Effector CD4-positive, alpha-beta T cell (primary cell): ENCODE measurements at regions not wholly inside any gene's neighbourhood (a gene's known extent, or its start where the extent isn't known, plus 50 kb on each side); places are given as distances from the start of the nearest gene placed in this dataset.
"Not testable (repeated sequence)": the region's sequence is repeated elsewhere in the genome, so short reads cannot be mapped to it uniquely, and the experiment has no call there.

Experiments used
- DNase-seq: peaks from one replicate; pipeline ENCODE4 v3.0.0-alpha.2; 2020

- DNase-seq: no peak
Observed at GRCh38 chr22:48082284-48082683, 1319.8 kb downstream of the TBC1D22A start.

GRCh38 chr22:48081281-48081680, 1318.8 kb downstream of the TBC1D22A start:
- DNase-seq: no peak

- no peak for DNase-seq
Observed at GRCh38 chr22:48080316-48081165, 1318.1 kb downstream of the TBC1D22A start.

GRCh38 chr22:48079505-48080290, 1317.2 kb downstream of the TBC1D22A start:
- no peak for DNase-seq

GRCh38 chr22:48078825-48079224, 1316.4 kb downstream of the TBC1D22A start:
- DNase-seq: no peak

DNA sequence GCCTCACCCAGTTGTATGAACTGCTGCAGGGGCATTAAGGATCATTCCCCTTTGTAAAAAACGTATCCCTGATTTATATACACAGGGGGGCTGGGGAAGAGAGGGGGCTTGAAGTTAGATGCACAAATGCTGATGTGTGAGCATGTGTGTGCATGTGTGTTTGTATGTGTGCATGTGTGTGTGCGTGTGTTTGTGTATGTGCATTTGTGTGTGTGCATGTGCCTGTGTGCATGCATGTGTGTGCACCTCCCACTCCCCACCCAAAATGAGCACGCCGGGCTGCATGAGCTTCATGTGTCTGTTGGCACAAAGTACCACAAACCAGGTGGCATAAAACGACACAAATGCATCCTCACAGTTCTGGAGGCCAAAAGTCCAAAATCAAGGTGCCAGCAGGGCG, 1315.2 kb downstream of the TBC1D22A start:
- DNase-seq: no peak

DNA sequence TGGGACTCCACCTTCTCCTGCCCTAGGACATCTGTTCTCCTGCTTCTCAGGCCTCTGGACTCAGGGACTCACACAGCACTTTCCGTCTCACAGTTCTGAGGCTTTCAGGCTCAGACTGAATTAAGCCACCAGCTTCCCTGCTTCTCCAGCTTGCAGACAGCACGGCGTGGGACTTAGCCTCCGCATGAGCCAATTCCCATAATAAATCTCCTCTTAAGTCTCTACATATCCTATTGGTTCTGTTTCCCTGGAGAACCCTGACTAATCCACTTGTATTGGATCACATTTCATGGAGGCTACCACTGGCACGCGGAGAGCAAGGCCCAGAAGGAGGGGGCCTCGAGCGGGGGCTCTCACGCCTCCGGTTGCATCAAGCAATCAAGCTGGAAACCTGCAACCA, 1313.6 kb downstream of the TBC1D22A start:
- DNase-seq: no peak

- no peak for DNase-seq
Observed at GRCh38 chr22:48075604-48076003, 1313.2 kb downstream of the TBC1D22A start.

- DNase-seq: no peak
Observed at GRCh38 chr22:48072777-48073176, 1310.3 kb downstream of the TBC1D22A start.

DNA sequence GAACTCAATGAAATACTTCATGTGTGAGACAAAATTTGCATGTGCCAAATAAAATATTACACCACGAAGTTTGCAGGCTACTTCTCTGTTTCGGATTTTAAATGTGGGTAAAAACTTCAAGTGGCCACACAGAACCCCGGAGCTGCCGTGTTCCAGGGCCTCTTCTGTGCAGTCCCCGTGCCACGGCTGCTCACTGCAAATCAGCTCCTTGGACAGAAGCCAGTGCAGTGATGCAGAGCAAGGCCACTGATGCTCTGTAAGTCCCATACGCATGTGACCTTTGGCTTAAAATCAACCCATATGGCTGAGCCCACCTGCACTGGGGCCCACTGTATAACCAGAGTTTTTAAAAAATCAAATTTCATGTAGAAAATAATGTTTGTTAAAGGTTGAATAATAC, 1309.4 kb downstream of the TBC1D22A start:
- no peak for DNase-seq

DNA sequence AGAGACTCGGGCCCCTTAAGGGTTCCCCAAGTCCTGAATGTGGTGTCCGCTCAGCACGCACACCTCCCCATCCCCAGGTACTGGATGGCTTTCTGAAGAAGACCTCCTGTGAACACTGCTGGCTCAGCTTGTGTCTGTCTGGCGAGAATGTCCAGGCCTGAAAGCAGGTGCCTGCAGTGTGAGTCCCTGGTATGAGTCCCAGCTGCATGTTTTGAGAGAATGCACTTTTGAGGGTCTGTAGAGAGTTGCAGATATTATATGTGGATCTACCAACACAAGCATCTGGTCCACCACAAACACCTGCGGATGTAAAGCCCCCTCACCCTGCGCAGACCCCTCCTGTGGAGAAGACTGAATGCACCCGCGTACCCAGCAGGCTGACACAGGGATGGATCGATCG, 1308.9 kb downstream of the TBC1D22A start:
- DNase-seq: no peak

DNA sequence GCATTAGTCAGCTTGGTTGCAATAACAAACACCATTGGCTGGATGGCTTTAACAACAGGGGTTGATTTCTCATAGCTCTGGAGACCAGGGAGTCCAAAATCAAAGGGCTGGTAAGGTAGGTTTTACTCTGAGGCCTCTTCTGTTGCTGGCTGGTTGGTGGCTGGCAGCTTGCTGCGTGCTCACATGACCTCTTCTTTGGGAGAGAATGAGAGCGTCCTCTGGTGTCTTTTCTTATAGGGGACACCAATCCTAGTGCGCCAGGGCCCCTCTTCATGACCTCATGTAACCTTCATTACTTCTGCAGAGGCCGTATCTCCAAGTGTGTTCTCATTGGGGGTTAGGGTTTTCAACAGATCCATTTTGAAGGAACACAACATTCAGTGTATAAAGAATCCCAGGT, 1308.3 kb downstream of the TBC1D22A start:
- no peak for DNase-seq

DNA sequence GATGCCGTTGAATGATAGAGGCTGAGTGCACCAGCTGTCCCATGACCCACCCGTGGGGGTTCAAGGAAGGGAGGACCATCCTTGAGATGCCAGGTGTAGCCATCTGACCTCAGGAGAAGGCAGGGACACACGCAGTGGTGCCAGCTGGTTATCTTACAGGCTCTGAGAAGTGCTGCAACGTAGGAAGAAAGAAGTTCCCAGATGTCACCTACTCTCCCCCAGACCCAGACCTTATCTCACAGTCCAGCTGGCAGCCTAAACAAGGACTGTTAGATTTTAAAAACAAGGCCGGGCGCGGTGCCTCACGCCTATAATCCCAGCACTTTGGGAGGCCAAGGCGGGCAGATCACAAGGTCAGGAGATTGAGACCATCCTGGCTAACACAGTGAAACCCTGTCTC, 1307.6 kb downstream of the TBC1D22A start:
- DNase-seq: no peak

DNA sequence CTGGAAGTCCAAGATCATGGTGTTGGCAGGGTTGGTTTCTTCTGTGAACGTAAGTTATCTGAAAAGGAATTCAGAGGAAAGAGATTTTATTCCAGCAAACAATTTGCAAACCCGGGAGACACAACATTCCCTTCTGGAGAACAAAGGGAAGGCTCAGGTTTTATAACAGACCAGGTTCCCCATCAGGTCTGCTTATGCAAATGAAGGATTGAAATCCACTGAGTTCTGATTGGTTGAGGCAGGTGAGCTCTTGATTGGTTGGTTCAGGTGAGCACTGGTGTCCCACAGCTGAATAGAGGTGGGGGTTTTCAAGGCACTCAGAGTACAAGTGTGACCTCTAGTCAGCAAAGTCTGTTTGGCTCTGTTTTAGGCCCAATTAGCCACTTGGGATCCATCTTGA, 1306.8 kb downstream of the TBC1D22A start:
- DNase-seq: no peak

- DNase-seq: no peak
Observed at GRCh38 chr22:48068323-48068885, 1306.0 kb downstream of the TBC1D22A start.

- DNase-seq: no peak
Observed at GRCh38 chr22:48065892-48066291, 1303.4 kb downstream of the TBC1D22A start.

- DNase-seq: no peak
Observed at GRCh38 chr22:48061726-48062125, 1299.3 kb downstream of the TBC1D22A start.

- no peak for DNase-seq
Observed at GRCh38 chr22:48060266-48060665, 1297.8 kb downstream of the TBC1D22A start.

DNA sequence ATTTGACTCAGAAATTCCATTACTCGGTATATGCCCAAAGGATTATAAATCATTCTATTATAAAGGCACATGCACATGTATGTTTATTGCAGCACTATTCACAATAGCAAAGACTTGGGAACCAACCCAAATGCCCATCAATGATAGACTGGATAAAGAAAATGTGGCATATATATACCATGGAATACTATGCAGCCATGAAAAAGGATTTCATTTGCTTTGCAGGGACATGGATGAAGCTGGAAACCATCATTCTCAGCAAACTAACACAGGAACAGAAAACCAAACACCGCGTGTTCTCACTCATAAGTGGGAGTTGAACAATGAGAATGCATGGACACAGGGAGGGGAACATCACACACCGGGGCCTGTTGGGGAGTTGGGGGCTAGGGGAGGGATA, 1297.1 kb downstream of the TBC1D22A start:
- DNase-seq: not testable (repeated sequence)

GRCh38 chr22:48057116-48057835, 1294.8 kb downstream of the TBC1D22A start:
- DNase-seq: no peak

GRCh38 chr22:48055827-48056226, 1293.4 kb downstream of the TBC1D22A start:
- DNase-seq: no peak

DNA sequence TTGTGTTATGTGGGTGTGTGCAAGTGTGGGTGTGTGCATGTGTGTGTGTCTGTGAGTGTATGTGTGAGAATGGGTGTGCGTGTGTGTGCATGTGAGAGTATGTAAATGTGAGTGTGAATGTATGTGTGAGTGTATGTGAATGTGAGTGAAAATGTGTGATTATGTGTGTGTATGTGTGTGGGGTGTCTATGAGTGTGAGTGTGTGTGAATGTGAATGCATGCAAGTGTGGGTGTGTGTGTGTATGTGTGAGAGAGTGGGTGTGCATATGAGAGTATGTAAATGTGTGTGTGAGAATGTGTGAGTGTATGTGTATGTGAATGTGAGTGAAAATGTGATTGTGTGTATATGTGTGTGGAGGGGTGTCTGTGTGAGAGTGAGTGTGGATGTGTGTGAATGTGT, 1292.7 kb downstream of the TBC1D22A start:
- DNase-seq: no peak

- no peak for DNase-seq
Observed at GRCh38 chr22:48054596-48054995, 1292.1 kb downstream of the TBC1D22A start.
